Liver (tissue), 7 donors: ENCODE measurements at regions not wholly inside any gene's neighbourhood (a gene's known extent, or its start where the extent isn't known, plus 50 kb on each side); places are given as distances from the start of the nearest gene placed in this dataset.

Experiments
- DNase-seq: peaks from one replicate; pipeline ENCODE4 v3.0.0-alpha.2; 2017; ENCODE audit warnings: low spot score
- H3K27ac ChIP-seq, 2 donors: one replicate each; pipeline ENCODE4 v1.7.0; 2013; ENCODE audit warnings: inconsistent platforms in 2 of 2, low read length in 2 of 2, control low read depth in 1 of 2, low read depth in 1 of 2, mild to moderate bottlenecking in 1 of 2
- H3K27me3 ChIP-seq, 4 donors: one replicate each; pipeline versions ENCODE4 v1.6.1 to v1.7.0; 2013; ENCODE audit warnings: low read length in 3 of 4, inconsistent platforms in 1 of 4, mild to moderate bottlenecking in 1 of 4, moderate library complexity in 1 of 4; ENCODE audit not compliant: control insufficient read depth in 4 of 4, insufficient read depth in 4 of 4
- H3K36me3 ChIP-seq, 4 donors: one replicate each; pipeline versions ENCODE4 v1.6.1 to v1.7.0; 2013; ENCODE audit warnings: low read length in 3 of 4, mild to moderate bottlenecking in 3 of 4, low read depth in 1 of 4, moderate library complexity in 1 of 4; ENCODE audit not compliant: control insufficient read depth in 4 of 4, insufficient read depth in 3 of 4
- H3K4me1 ChIP-seq, 4 donors: one replicate each; pipeline versions ENCODE4 v1.6.1 to v1.7.0; 2013; ENCODE audit warnings: low read length in 3 of 4, mild to moderate bottlenecking in 3 of 4, moderate library complexity in 1 of 4; ENCODE audit not compliant: control insufficient read depth in 4 of 4, insufficient read depth in 4 of 4
- H3K4me3 ChIP-seq, 3 donors: one replicate each; pipeline versions ENCODE4 v1.6.1 to v1.7.0; 2013; ENCODE audit warnings: low read length in 3 of 3, control low read depth in 1 of 3, low read depth in 1 of 3, mild to moderate bottlenecking in 1 of 3
- H3K9ac ChIP-seq, 2 donors: one replicate each; pipeline ENCODE4 v1.7.0; 2013; ENCODE audit warnings: low read length in 2 of 2, mild to moderate bottlenecking in 2 of 2, moderate library complexity in 2 of 2, control low read depth in 1 of 2, low read depth in 1 of 2
- H3K9me3 ChIP-seq, 4 donors: one replicate each; pipeline versions ENCODE4 v1.6.1 to v1.7.0; 2013; ENCODE audit warnings: low read length in 3 of 4; ENCODE audit not compliant: control insufficient read depth in 4 of 4
- FOXA2 ChIP-seq: IDR thresholded peaks from 2 replicates; pipeline ENCODE4 v1.6.1; 2016; ENCODE audit warnings: antibody characterized with exemption
- GABPA ChIP-seq, 2 donors: IDR thresholded peaks in 1 of 2; conservative IDR thresholded peaks in 1 of 2; 2 replicates each; pipeline ENCODE4 v1.6.1; 2016; ENCODE audit warnings: antibody characterized with exemption in 2 of 2, mild to moderate bottlenecking in 1 of 2, moderate library complexity in 1 of 2
- HNF4A ChIP-seq, 2 donors: conservative IDR thresholded peaks; 2 replicates each; pipeline ENCODE4 v1.6.1; 2016; ENCODE audit warnings: antibody characterized with exemption in 2 of 2, mild to moderate bottlenecking in 2 of 2
- HNF4G ChIP-seq: IDR thresholded peaks from 2 replicates; pipeline ENCODE4 v1.6.1; 2016; ENCODE audit warnings: antibody characterized with exemption
- JUND ChIP-seq, 2 donors: IDR thresholded peaks; 2 replicates each; pipeline ENCODE4 v1.6.1; 2016; ENCODE audit warnings: antibody characterized with exemption in 2 of 2
- NR2F2 ChIP-seq: IDR thresholded peaks from 2 replicates; pipeline ENCODE4 v1.6.1; 2016; ENCODE audit warnings: antibody characterized with exemption
- RAD21 ChIP-seq, 2 donors: IDR thresholded peaks; 2 replicates each; pipeline ENCODE4 v1.6.1; 2016; ENCODE audit warnings: antibody characterized with exemption in 2 of 2, mild to moderate bottlenecking in 2 of 2
- RXRA ChIP-seq, 2 donors: IDR thresholded peaks; 2 replicates each; pipeline ENCODE4 v1.6.1; 2017 to 2018; ENCODE audit warnings: antibody characterized with exemption in 2 of 2, mild to moderate bottlenecking in 1 of 2
- SP1 ChIP-seq: IDR thresholded peaks from 2 replicates; pipeline ENCODE4 v1.6.1; 2018; ENCODE audit warnings: antibody characterized with exemption, mild to moderate bottlenecking
- TAF1 ChIP-seq: conservative IDR thresholded peaks from 2 replicates; pipeline ENCODE4 v1.6.1; 2016; ENCODE audit warnings: antibody characterized with exemption, mild to moderate bottlenecking
- YY1 ChIP-seq: IDR thresholded peaks from 2 replicates; pipeline ENCODE4 v1.6.1; 2016; ENCODE audit warnings: antibody characterized with exemption, mild to moderate bottlenecking
- WGBS: extraction: QIAGEN DNeasy Blood & Tissue Kit; methylation state at CpG from one replicate; pipeline ENCODE4 v1.1.7; 2013; 5-methylcytosine and 5-hydroxymethylcytosine counted together
- TF ChIP-seq, protein P1 (sequence below): IDR thresholded peaks from 2 replicates; pipeline ENCODE4 v1.6.1; 2016; ENCODE audit warnings: antibody characterized with exemption
- TF ChIP-seq, protein P2 (sequence below): IDR thresholded peaks from 2 replicates; pipeline ENCODE4 v1.6.1; 2016; ENCODE audit warnings: antibody characterized with exemption, mild to moderate bottlenecking
- TF ChIP-seq, protein P3 (sequence below): IDR thresholded peaks from 2 replicates; pipeline ENCODE4 v1.6.1; 2016; ENCODE audit warnings: antibody characterized with exemption
- TF ChIP-seq, protein P4 (sequence below): IDR thresholded peaks from 2 replicates; pipeline ENCODE4 v1.6.1; 2016; ENCODE audit warnings: antibody characterized with exemption
- donor health status: healthy.
- donor health status: healthy.
- donor health status: healthy.
- donor health status: healthy.

DNA sequence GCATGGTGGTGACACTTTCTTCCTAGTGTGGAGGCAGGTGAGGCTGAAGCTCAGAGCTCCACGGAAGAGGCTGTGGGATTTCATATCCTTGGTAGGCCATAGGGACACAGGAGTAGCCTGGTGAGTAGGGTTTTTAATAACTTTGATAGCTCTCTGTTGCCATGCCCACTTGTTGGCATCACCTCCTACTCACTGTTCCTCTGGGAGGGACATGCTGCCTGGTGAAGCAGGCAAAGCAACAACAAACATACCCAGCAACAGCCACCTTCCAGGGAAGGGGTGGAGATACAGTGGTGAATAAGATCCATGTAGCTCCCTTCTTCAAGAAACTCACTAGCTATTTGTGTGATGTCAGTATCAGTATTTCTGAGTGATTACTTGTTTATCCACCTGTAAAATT lies 285.4 kb downstream of the CLIC5 start:
- WGBS, result 90% methylated on average over 1 of the region's 1 CpG
- H3K27ac ChIP-seq, result no peak overlapping the region

DNA sequence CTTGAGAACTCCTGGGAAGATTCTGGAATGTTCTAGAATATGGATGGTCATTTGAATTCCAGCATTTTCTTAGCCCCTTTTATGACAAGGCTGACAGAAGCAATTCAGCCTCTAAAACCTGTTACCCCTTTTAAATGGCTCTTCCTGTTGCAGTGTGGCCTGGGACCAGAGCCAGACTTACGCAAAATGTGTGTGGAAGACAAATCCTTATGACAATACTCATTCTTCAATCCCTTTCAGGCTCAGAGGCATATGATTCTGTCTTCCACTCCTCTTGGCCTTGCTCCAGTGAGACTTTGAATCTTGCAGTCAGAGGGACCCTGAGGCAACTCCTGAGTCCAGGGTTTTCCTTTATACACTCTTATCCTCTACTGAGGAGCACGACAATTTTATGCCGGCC lies 287.0 kb downstream of the CLIC5 start:
- no peak for DNase-seq
- TF ChIP-seq HNF4G (no peak), NR2F2 (no peak), JUND (IDR thresholded peaks at IDR 0.05) (no peak), RAD21 (IDR thresholded peaks at IDR 0.05) (no peak), SP1 (no peak), TAF1 (no peak), HNF4A (conservative IDR thresholded peaks at IDR 0.05) (no peak), RXRA (IDR thresholded peaks at IDR 0.05) (no peak), FOXA2 (no peak), GABPA (IDR thresholded peaks at IDR 0.05 in 1 of 2, conservative IDR thresholded peaks at IDR 0.05 in 1 of 2) (no peak)
- TF ChIP-seq, protein P1, sequence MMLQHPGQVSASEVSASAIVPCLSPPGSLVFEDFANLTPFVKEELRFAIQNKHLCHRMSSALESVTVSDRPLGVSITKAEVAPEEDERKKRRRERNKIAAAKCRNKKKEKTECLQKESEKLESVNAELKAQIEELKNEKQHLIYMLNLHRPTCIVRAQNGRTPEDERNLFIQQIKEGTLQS, result no peak
- TF ChIP-seq, protein P2, sequence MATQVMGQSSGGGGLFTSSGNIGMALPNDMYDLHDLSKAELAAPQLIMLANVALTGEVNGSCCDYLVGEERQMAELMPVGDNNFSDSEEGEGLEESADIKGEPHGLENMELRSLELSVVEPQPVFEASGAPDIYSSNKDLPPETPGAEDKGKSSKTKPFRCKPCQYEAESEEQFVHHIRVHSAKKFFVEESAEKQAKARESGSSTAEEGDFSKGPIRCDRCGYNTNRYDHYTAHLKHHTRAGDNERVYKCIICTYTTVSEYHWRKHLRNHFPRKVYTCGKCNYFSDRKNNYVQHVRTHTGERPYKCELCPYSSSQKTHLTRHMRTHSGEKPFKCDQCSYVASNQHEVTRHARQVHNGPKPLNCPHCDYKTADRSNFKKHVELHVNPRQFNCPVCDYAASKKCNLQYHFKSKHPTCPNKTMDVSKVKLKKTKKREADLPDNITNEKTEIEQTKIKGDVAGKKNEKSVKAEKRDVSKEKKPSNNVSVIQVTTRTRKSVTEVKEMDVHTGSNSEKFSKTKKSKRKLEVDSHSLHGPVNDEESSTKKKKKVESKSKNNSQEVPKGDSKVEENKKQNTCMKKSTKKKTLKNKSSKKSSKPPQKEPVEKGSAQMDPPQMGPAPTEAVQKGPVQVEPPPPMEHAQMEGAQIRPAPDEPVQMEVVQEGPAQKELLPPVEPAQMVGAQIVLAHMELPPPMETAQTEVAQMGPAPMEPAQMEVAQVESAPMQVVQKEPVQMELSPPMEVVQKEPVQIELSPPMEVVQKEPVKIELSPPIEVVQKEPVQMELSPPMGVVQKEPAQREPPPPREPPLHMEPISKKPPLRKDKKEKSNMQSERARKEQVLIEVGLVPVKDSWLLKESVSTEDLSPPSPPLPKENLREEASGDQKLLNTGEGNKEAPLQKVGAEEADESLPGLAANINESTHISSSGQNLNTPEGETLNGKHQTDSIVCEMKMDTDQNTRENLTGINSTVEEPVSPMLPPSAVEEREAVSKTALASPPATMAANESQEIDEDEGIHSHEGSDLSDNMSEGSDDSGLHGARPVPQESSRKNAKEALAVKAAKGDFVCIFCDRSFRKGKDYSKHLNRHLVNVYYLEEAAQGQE, result no peak
- TF ChIP-seq, protein P3, sequence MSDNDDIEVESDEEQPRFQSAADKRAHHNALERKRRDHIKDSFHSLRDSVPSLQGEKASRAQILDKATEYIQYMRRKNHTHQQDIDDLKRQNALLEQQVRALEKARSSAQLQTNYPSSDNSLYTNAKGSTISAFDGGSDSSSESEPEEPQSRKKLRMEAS, result no peak
- TF ChIP-seq, protein P4, sequence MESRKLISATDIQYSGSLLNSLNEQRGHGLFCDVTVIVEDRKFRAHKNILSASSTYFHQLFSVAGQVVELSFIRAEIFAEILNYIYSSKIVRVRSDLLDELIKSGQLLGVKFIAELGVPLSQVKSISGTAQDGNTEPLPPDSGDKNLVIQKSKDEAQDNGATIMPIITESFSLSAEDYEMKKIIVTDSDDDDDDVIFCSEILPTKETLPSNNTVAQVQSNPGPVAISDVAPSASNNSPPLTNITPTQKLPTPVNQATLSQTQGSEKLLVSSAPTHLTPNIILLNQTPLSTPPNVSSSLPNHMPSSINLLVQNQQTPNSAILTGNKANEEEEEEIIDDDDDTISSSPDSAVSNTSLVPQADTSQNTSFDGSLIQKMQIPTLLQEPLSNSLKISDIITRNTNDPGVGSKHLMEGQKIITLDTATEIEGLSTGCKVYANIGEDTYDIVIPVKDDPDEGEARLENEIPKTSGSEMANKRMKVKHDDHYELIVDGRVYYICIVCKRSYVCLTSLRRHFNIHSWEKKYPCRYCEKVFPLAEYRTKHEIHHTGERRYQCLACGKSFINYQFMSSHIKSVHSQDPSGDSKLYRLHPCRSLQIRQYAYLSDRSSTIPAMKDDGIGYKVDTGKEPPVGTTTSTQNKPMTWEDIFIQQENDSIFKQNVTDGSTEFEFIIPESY, result no peak
- Histone ChIP-seq H3K36me3 (no peaks in the 10 kb centered on the region), H3K9me3 (no peaks in the 10 kb centered on the region), H3K4me3 (no peak overlapping the region), H3K9ac (no peak overlapping the region), H3K4me1 (no peaks in the 10 kb centered on the region), H3K27ac (no peak overlapping the region), H3K27me3 (no peaks in the 10 kb centered on the region)
- 88% methylated on average over 3 of the region's 3 CpGs for WGBS

More for the DNA sequence above, 285.4 kb downstream of the CLIC5 start:
- H3K9me3 ChIP-seq, result no peaks in the 10 kb centered on the region
- no peak for DNase-seq
- TF ChIP-seq, protein P1, result no peak
- no peak for TF ChIP-seq NR2F2
- TF ChIP-seq, protein P2, result no peak
- TF ChIP-seq RAD21 (IDR thresholded peaks at IDR 0.05), result no peak
- TF ChIP-seq HNF4G, result no peak
- no peak for TF ChIP-seq GABPA (IDR thresholded peaks at IDR 0.05 in 1 of 2, conservative IDR thresholded peaks at IDR 0.05 in 1 of 2)
- no peak for TF ChIP-seq YY1
- no peak for TF ChIP-seq FOXA2
- TF ChIP-seq, protein P4, result no peak
- no peaks in the 10 kb centered on the region for H3K27me3 ChIP-seq
- H3K4me3 ChIP-seq, result no peak overlapping the region
- H3K4me1 ChIP-seq, result no peaks in the 10 kb centered on the region
- H3K36me3 ChIP-seq, result no peaks in the 10 kb centered on the region
- H3K9ac ChIP-seq, result no peak overlapping the region
